ENCODE measurements at regions not wholly inside any gene's neighbourhood (a gene's known extent, or its start where the extent isn't known, plus 50 kb on each side); places are given as distances from the start of the nearest gene placed in this dataset.
A peak's percentile ranks its signal among the peaks of the same experiment; 100 is the strongest.
"Not testable (repeated sequence)": the region's sequence is repeated elsewhere in the genome, so short reads cannot be mapped to it uniquely, and the experiment has no call there.

GRCh38 chr11:119571311-119571710, 148.3 kb upstream of the THY1 start:
- no peak overlapping the region for H3K4me3 ChIP-seq (ENCODE audit: low read length)
- H3K4me1 ChIP-seq (ENCODE audit: control insufficient read depth, insufficient read depth, low read length): peaks cover 16% of the 10 kb centered on the region
- H3K27me3 ChIP-seq (replicated peaks; ENCODE audit: control insufficient read depth, insufficient read depth, low read length): peaks cover 10% of the 10 kb centered on the region
- no peak for DNase-seq (ENCODE audit: low read depth)
- H3K9me3 ChIP-seq (ENCODE audit: control insufficient read depth, low read length): no peaks in the 10 kb centered on the region
- no peaks in the 10 kb centered on the region for H3K36me3 ChIP-seq (ENCODE audit: control insufficient read depth, insufficient read depth, low read length, severe bottlenecking)
- H3K9ac ChIP-seq (ENCODE audit: low read length): no peak overlapping the region

GRCh38 chr11:119567688-119568582, 145.0 kb upstream of the THY1 start:
- Histone ChIP-seq H3K36me3 (ENCODE audit: control insufficient read depth, insufficient read depth, low read length, severe bottlenecking) (no peaks in the 10 kb centered on the region), H3K9me3 (ENCODE audit: control insufficient read depth, low read length) (peaks cover 15% of the 10 kb centered on the region), H3K4me1 (ENCODE audit: control insufficient read depth, insufficient read depth, low read length) (peaks cover 16% of the 10 kb centered on the region), H3K27me3 (replicated peaks; ENCODE audit: control insufficient read depth, insufficient read depth, low read length) (no peaks in the 10 kb centered on the region), H3K9ac (ENCODE audit: low read length) (peak overlapping the region; percentile 21), H3K4me3 (ENCODE audit: low read length) (no peak overlapping the region)
- peak; percentile 93 for DNase-seq (ENCODE audit: low read depth)

- H3K27me3 ChIP-seq (replicated peaks; ENCODE audit: control insufficient read depth, insufficient read depth, low read length): no peaks in the 10 kb centered on the region
- H3K9me3 ChIP-seq (ENCODE audit: control insufficient read depth, low read length): peaks cover 28% of the 10 kb centered on the region
- no peak overlapping the region for H3K9ac ChIP-seq (ENCODE audit: low read length)
- H3K4me3 ChIP-seq (ENCODE audit: low read length): no peak overlapping the region
- peaks cover 16% of the 10 kb centered on the region for H3K4me1 ChIP-seq (ENCODE audit: control insufficient read depth, insufficient read depth, low read length)
- no peaks in the 10 kb centered on the region for H3K36me3 ChIP-seq (ENCODE audit: control insufficient read depth, insufficient read depth, low read length, severe bottlenecking)
- DNase-seq (ENCODE audit: low read depth): no peak
Measured at GRCh38 chr11:119566319-119566718, 143.3 kb upstream of the THY1 start.

- H3K27me3 ChIP-seq (replicated peaks; ENCODE audit: control insufficient read depth, insufficient read depth, low read length); DNase-seq (ENCODE audit: low read depth); H3K4me3 ChIP-seq (ENCODE audit: low read length); H3K36me3 ChIP-seq (ENCODE audit: control insufficient read depth, insufficient read depth, low read length, severe bottlenecking); H3K9ac ChIP-seq (ENCODE audit: low read length): not testable (repeated sequence)
- Histone ChIP-seq H3K4me1 (ENCODE audit: control insufficient read depth, insufficient read depth, low read length) (peaks cover 16% of the 10 kb centered on the region), H3K9me3 (ENCODE audit: control insufficient read depth, low read length) (peaks cover 28% of the 10 kb centered on the region)
Measured at GRCh38 chr11:119565693-119566092, 142.7 kb upstream of the THY1 start.

GRCh38 chr11:119560961-119561360, 138.0 kb upstream of the THY1 start:
- Histone ChIP-seq H3K4me3 (ENCODE audit: low read length) (no peak overlapping the region), H3K9me3 (ENCODE audit: control insufficient read depth, low read length) (peaks cover 39% of the 10 kb centered on the region), H3K4me1 (ENCODE audit: control insufficient read depth, insufficient read depth, low read length) (no peaks in the 10 kb centered on the region), H3K9ac (ENCODE audit: low read length) (no peak overlapping the region), H3K36me3 (ENCODE audit: control insufficient read depth, insufficient read depth, low read length, severe bottlenecking) (no peaks in the 10 kb centered on the region), H3K27me3 (replicated peaks; ENCODE audit: control insufficient read depth, insufficient read depth, low read length) (peaks cover 28% of the 10 kb centered on the region)
- DNase-seq (ENCODE audit: low read depth): no peak

GRCh38 chr11:119560291-119560690, 137.3 kb upstream of the THY1 start:
- Histone ChIP-seq H3K4me3 (ENCODE audit: low read length) (no peak overlapping the region), H3K9ac (ENCODE audit: low read length) (no peak overlapping the region), H3K36me3 (ENCODE audit: control insufficient read depth, insufficient read depth, low read length, severe bottlenecking) (no peaks in the 10 kb centered on the region), H3K4me1 (ENCODE audit: control insufficient read depth, insufficient read depth, low read length) (no peaks in the 10 kb centered on the region), H3K27me3 (replicated peaks; ENCODE audit: control insufficient read depth, insufficient read depth, low read length) (peaks cover 28% of the 10 kb centered on the region), H3K9me3 (ENCODE audit: control insufficient read depth, low read length) (peaks cover 40% of the 10 kb centered on the region)
- DNase-seq (ENCODE audit: low read depth): no peak

- no peaks in the 10 kb centered on the region for H3K36me3 ChIP-seq (ENCODE audit: control insufficient read depth, insufficient read depth, low read length, severe bottlenecking)
- H3K9ac ChIP-seq (ENCODE audit: low read length): no peak overlapping the region
- H3K4me3 ChIP-seq (ENCODE audit: low read length): no peak overlapping the region
- peaks cover 8% of the 10 kb centered on the region for H3K9me3 ChIP-seq (ENCODE audit: control insufficient read depth, low read length)
- DNase-seq (ENCODE audit: low read depth): no peak
- H3K27me3 ChIP-seq (replicated peaks; ENCODE audit: control insufficient read depth, insufficient read depth, low read length): no peaks in the 10 kb centered on the region
- H3K4me1 ChIP-seq (ENCODE audit: control insufficient read depth, insufficient read depth, low read length): no peaks in the 10 kb centered on the region
Measured at GRCh38 chr11:119552106-119552485, 129.1 kb upstream of the THY1 start.

- Histone ChIP-seq H3K4me3 (ENCODE audit: low read length) (no peak overlapping the region), H3K9me3 (ENCODE audit: control insufficient read depth, low read length) (peaks cover 7% of the 10 kb centered on the region), H3K27me3 (replicated peaks; ENCODE audit: control insufficient read depth, insufficient read depth, low read length) (no peaks in the 10 kb centered on the region), H3K4me1 (ENCODE audit: control insufficient read depth, insufficient read depth, low read length) (no peaks in the 10 kb centered on the region), H3K36me3 (ENCODE audit: control insufficient read depth, insufficient read depth, low read length, severe bottlenecking) (no peaks in the 10 kb centered on the region), H3K9ac (ENCODE audit: low read length) (no peak overlapping the region)
- DNase-seq (ENCODE audit: low read depth): peak; percentile 26
Measured at GRCh38 chr11:119551420-119552105, 128.6 kb upstream of the THY1 start.

GRCh38 chr11:119550053-119550752, 127.2 kb upstream of the THY1 start:
- H3K36me3 ChIP-seq (ENCODE audit: control insufficient read depth, insufficient read depth, low read length, severe bottlenecking): no peaks in the 10 kb centered on the region
- H3K4me3 ChIP-seq (ENCODE audit: low read length): no peak overlapping the region
- H3K27me3 ChIP-seq (replicated peaks; ENCODE audit: control insufficient read depth, insufficient read depth, low read length): peaks cover under 1% of the 10 kb centered on the region
- no peak overlapping the region for H3K9ac ChIP-seq (ENCODE audit: low read length)
- H3K9me3 ChIP-seq (ENCODE audit: control insufficient read depth, low read length): no peaks in the 10 kb centered on the region
- no peaks in the 10 kb centered on the region for H3K4me1 ChIP-seq (ENCODE audit: control insufficient read depth, insufficient read depth, low read length)
- peak; percentile 17 for DNase-seq (ENCODE audit: low read depth)

GRCh38 chr11:119547511-119547910, 124.5 kb upstream of the THY1 start:
- Histone ChIP-seq H3K4me3 (ENCODE audit: low read length) (no peak overlapping the region), H3K27me3 (replicated peaks; ENCODE audit: control insufficient read depth, insufficient read depth, low read length) (peaks cover 3% of the 10 kb centered on the region), H3K36me3 (ENCODE audit: control insufficient read depth, insufficient read depth, low read length, severe bottlenecking) (no peaks in the 10 kb centered on the region), H3K9me3 (ENCODE audit: control insufficient read depth, low read length) (no peaks in the 10 kb centered on the region), H3K4me1 (ENCODE audit: control insufficient read depth, insufficient read depth, low read length) (no peaks in the 10 kb centered on the region), H3K9ac (ENCODE audit: low read length) (no peak overlapping the region)
- no peak for DNase-seq (ENCODE audit: low read depth)

Measured in adipocyte (in vitro differentiated cells).